HG03045 (cell line): ENCODE measurements at regions not wholly inside any gene's neighbourhood (a gene's known extent, or its start where the extent isn't known, plus 50 kb on each side); places are given as distances from the start of the nearest gene placed in this dataset.
"Not testable (repeated sequence)": the region's sequence is repeated elsewhere in the genome, so short reads cannot be mapped to it uniquely, and the experiment has no call there.

Source experiments
- ATAC-seq: cut with Tn5 transposase; IDR thresholded peaks from one replicate; pipeline ENCODE4 v1.9.1; 2021; ENCODE audit warnings: mild to moderate bottlenecking, moderate library complexity; ENCODE audit not compliant: unreplicated experiment

DNA sequence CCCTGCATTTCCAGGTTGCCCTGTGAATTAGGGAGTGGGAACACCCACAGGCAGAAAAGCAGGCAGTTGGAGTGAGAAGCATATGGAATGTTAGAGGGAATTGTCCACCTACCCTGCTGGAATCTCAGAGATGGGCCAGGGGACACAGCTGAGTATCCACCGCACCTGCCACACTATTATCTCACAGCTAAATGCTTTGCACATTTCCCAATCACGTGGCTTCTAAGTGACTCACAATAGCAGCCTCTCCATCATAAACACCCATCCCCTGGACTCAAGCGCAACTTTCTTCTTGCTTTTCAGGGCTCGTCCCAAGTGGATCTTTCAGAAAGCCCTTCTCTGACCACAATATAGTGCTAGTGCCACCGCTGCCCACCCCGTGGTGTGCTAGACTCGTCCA is 389.0 kb upstream of the LMCD1 start:
- no peak for ATAC-seq

DNA sequence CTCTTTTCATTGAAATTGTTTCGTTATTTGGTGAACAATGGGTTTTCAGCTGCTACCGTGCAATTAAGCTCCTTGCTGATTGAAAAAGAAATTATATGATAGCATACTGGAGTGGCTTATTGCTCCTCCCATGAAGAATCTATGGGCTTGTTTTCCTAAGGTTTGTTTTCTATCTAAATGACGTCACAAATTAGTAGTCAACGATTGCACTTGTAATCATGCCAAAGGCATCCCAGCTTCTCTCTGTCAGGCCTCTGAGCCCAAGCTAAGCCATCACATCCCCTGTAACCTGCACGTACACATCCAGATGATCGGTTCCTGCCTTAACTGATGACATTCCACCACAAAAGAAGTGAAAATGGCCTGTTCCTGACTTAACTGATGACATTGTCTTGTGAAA is 388.0 kb upstream of the LMCD1 start:
- no peak for ATAC-seq

DNA sequence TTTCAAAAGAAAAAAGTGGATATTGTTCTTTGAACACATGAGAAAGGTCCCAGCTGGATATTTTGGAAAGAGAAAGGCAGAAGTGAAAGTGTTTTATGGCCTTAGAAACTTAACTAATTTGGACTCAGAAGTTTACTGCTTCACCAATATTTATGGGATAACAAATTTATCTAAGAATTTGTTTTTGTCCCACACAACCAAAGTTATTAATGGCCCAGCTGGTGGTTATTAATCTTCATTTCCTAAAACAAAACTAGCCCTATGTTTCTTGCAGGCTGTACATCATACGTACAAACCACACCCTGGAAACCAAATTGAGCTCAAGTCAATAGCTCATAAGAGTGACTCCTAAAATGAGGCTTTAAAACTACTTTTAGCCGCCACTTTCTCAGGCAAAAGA is 372.9 kb upstream of the LMCD1 start:
- no peak for ATAC-seq

DNA sequence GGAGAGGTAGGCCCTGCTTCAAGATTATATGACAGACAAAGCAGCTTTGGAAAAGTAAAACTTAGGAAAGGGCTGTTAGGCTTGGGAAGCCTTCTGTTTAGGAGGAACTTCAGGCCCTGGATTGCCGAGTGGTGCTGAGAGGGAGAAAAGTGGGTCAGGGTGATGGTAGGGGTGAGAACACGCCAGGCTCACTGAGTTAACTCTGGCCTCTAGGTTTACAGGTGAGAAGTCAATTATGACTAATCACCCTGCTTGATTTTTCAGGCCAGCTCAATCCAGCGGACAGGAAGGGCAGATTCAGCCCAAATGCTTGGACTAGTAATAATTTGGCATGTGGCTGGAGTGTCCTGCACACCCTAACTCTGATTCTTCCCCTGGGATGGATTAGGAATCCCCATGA is 365.1 kb upstream of the LMCD1 start:
- no peak for ATAC-seq

DNA sequence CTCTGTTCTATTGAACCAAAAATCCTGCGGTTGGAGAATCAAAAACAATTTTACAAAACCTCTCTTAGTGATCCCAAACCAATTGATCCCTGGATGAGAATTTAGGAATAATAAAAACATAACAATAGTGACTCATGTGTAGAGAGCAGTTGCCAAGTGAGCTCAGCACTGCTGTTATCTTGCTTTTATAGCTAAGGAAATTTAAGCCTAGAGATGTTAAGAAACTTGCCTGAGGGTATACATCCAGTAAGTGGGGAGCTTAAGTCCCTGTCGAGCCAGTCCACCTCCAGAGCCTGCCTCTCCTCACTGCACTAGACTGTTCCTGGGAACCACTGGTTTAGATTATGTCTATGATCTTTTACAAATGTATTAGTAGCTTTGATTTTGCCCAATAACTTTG is 358.4 kb upstream of the LMCD1 start:
- ATAC-seq: no peak

DNA sequence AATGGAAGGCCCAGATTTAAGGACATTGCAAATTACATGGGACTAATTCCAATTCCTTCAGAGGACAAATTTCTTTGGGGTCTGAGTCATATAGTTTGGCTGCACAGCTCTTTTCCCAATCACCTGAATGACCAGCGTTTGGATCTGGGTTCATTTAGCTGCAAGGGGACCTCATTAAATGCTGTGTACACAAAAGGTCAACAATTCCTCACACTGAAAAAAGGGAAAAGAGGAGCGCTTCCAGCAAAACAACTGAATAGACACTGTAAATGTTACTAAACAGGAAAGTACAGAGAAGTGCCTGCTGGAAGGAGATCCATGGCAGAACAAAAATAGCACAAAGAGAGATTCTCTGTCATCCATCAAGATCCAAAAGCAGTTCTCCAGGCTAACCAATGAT is 356.0 kb upstream of the LMCD1 start:
- no peak for ATAC-seq

DNA sequence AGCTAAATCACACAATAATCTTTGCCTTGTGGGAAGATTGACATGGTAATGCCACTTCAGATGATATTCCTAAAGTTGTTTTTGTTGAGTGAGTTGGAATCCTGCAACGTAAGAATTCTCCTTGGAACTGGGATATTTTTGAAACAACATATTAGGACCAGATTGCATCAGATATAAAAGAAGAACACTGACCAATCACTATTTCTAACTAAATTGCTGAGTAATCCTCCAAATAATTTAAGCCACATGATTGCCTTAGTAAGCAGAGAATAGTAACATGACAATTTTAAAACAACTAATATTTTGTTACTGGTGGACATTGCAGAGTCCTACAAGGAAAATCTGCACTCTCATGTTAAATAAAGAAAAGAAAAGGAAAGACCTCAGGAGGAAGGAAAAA is 353.9 kb upstream of the LMCD1 start:
- no peak for ATAC-seq

DNA sequence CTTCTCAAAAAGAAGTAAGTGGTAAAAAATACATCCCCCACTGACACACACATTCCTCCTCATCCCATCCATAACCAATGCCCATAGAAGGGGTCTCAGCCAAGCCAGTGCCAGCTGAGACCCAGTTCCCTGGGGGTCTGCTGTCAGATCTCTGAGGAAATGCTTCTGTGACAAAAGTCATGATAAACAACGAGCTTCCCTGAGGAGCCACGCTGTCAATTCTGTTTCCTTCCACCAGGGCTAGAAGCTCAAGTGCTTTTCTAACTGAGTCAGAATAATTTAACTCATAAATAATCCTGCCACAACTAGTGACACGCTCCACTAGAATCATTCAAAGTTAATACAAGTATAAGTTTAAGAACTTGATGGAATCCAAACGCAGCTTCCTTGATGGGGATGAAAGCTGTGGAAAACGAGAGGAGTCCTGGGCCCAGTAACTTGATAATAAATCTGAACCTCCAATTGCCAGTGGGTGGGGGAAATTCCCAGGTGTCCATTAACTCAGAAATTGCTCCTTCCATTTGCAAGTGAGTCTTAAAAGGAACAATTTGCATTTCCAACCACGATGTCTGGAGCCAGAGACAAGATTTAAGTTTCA is 348.7 kb upstream of the LMCD1 start:
- no peak for ATAC-seq

DNA sequence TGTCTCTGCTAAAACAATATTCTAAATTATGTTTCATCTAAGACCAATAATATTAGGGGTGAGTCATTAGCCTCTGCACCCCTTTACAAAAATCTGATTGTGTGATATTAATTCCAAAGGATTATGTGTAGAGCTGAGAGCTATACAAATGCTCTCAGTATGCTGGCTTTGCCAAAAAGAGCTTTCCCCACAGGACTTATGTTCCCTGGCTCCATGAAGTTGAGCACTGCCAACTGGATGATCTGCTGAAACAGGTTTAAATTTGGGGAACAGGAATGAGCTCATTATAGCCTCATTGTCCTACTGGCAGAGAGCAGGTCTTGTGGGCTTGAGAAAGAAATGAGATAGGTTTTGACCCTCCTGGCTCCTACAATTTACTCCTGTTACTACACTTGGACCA is 347.8 kb upstream of the LMCD1 start:
- ATAC-seq: no peak

DNA sequence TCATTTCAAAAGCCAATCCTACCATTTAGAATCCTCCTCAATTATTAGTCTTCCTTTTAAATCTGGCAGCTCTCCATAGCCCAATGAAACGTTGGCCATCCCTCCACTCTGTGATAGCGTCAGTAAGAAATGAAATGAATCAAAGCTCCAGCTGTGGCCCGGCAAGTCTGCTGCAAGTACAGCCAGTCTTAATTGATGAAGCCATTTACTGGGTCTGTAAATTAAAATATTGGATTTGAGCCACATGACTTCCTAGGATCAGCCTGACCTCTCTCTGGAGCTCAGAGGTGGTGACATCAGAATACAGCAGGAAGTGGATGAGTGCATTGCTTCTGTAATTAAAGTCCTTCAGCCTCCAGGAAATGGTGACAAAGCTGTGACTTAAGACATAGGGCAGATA is 347.0 kb upstream of the LMCD1 start:
- no peak for ATAC-seq

DNA sequence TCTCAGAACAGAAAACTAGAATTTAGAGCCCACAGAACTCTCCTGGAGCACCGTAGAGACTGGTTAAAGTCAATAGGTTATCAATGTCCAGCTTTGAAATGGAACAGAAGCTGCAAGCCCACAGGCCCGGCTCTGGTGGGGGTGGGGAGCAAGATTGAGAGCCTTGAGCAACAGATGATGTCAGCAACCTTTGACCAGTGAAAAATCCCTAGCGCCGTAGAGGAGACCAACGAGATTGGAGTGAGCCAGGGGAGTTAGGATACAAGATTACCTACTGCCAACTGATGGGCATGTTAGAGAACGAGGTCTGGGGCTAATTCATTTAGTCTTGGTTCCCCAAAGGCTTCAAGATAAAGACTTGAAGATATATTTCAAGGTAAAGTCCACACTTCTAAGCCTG is 345.5 kb upstream of the LMCD1 start:
- no peak for ATAC-seq

DNA sequence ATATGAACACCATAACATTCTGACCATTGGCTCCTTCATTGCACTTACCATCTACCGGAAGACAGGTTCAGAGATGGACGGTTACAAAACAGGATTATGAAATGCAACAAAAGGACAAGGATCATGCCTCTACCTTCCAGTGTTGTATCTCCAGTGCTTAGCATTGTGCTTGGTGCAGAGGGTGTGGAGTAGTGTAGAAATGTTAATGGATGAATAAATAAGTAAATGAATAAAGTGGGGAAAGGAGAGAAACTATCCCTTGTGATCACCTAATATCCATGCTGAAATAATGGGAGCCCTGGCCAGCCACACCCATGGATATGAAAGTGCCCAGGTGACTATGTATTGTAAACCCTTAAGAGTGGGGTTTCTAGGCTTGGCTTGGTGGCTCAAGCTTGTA is 344.8 kb upstream of the LMCD1 start:
- ATAC-seq: no peak

DNA sequence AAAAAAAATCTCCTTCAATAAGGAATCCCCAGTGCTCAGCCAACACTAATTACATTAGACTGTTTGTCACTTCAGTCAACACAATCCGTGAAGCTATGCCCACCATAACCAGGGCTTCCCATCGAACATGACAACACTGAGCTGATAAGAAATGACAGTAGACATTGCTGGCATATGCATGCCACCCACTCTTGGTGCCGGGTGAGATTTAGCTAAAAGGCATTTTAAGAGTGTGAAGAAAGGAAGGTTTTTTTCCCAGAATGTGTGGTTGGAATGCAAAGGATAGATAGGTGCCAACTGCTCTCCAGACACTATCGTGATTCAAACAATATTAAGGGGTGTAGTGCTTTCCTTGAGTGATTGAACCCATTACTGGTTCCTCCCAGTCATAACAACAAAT is 344.0 kb upstream of the LMCD1 start:
- ATAC-seq: no peak

DNA sequence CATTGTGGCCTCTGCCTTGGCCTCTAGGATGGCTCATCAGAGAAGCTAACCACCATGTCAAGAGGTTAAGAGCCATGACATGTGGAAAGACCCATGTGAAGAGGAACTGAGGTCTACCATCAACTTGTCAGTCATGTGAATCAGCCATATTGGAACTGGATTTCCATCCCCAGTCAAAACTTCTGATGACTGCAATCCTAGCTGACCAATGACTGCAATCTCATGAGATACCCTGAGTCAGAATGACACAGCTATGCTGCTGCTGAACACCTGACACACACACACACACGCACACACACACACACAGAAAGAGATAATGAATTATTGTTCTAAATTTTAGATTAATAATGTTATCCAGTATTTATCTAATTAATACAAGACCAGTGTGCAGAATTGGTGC is 337.5 kb upstream of the LMCD1 start:
- no peak for ATAC-seq

DNA sequence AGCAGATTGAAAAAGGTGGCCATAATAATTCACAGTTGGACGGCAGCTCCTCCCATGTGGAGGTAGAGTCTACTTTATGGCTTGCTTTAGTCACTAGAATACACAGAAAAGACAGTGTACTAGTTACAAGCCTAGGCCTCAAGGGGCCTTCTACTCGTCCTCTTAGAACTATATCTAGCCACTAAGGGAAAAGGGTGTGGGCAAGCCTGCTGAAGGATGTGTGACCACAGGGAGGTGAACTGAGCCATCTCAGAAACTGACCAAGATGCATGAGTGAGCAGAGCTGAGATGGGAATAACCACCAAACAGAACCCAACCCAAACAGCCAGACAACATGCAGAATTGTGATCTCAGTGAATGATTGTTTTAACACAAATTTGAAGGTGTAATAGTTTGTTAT is 335.6 kb upstream of the LMCD1 start:
- ATAC-seq: no peak

DNA sequence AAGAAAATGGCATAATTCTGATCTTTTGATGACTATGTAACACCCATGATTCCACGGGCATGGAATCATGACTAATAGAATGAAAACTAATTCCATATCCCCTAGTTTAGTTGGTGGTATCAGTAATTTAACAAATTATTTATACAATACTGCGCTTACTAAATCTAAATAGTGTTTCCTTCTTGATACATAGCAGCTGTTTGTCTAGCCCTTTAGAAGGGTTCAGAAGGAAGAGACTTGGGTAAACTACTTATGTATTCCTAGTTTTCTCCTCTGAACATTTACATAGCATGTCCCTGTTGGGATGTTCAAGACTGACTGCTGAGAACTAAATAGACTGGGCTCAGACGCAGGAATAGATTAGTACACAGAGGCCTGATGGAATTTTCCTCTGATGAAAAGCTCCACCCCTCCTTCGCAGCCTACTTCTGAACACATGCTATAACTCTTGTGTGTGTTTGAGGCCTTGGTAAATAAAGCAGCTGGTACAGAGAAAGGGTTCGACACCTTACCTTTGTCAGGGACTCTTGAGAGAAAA is 330.6 kb upstream of the LMCD1 start:
- ATAC-seq: no peak

DNA sequence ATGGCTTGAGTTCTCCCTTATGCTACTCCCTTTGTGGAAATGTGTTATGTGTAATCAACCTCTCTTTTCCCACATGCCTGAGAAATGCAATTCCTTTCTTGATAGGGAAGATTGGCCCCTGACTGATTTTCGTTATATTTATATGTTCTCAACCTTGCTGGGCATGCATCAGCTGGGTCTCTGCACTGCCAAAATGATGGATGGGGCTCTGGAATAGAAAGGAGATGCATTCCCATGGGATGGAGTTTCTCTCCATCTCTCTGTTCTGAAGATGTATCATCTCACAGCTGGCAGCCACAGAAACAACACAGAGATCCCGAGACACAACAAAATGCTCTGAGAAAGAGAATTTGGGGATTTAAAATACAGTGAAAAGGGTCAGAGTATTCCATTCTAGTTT is 327.7 kb upstream of the LMCD1 start:
- ATAC-seq: no peak

DNA sequence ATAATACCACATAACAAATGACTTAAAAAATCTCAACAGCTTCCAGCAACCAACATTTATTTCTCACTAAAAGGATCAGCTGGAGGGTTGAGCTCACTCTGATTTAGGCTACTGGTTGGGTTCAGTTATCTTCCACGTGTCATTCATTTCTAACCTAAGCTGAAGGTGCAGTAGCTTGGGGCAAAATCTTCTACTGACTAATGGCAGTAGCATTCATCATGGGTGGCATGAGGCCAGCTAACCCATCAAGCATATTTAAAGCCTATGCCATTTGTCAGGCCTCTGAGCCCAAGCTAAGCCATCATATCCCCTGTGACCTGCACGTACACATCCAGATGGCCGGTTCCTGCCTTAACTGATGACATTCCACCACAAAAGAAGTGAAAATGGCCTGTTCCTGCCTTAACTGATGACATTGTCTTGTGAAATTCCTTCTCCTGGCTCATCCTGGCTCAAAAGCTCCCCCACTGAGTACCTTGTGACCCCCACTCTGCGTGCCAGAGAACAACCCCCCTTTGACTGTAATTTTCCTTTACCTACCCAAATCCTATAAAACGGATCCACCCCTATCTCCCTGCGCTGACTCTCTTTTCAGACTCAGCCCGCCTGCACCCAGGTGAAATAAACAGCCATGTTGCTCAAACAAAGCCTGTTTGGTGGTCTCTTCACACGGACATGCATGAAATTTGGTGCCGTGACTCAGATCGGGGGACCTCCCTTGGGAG is 324.7 kb upstream of the LMCD1 start:
- not testable (repeated sequence) for ATAC-seq

DNA sequence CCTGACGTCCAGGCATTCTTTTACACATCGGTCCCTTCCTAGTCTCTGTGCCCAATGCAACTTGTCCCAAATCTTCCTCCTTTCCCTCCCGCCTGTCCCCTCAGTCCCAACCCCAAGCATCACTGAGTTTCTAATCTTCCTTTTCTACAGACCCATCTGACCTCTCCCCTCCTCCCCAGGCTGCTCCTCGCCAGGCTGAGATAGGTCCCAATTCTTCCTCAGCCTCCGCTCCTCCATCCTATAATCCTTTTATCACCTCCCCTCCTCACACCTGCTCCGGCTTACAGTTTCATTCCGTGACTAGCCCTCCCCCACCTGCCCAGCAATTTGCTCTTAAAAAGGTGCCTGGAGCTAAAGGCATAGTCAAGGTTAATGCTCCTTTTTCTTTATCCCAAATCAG is 323.1 kb upstream of the LMCD1 start:
- ATAC-seq: not testable (repeated sequence)

DNA sequence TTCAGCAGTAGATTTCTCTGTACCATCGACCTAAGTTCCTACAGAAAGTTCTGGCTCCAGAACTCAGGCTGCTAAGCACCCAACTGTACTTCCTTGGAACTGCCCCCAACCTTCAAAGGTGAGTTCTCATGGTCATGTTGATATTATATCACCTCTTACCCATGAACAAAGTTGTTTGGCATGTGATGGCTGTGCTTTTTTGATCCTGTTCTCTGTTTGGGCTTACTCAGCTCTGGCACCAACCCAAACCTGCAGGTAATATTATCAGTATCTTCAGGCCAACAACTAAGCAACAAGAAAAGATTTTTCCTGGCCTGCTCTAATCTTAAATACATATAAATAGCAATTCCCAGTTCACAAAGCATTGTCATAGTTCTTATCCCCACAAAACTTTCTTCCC is 318.7 kb upstream of the LMCD1 start:
- ATAC-seq: no peak

DNA sequence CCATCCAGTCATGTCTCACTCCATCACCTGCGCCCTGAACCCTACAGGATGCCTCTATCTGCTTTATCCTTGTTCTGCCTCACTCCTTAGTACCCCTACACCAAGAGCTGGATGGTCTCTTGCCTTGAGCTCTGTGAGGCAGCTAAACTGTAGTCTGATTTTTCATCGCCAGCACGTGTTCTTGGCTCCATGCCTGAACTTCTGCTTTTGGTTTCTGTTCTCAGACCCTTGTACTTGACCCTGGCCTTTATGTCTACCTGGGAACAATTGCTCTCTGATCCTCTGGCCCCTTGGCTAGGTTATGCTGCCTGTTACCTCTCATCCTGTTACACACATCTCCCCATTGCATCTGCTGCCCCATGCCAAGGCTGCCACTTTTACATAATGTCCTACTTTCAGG is 318.0 kb upstream of the LMCD1 start:
- no peak for ATAC-seq

DNA sequence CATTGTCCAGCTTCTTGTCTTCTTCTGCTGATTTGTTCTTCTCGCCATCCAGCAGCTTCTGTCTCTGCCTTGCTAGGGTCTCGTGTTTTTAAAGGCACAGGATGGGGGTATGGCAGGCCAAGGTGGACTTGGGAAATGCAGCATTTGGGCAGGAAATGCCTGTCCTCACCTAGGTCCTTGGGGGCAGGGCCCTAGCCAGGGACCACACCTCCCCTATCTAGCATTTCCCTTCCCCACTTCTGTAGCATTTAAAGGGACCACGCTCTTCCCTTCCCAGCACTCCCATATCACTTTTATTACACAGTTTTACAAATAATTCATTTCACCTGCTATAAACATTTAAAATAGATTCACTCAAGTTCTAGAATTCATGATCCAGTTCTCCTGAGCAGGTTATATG is 315.4 kb upstream of the LMCD1 start:
- no peak for ATAC-seq

DNA sequence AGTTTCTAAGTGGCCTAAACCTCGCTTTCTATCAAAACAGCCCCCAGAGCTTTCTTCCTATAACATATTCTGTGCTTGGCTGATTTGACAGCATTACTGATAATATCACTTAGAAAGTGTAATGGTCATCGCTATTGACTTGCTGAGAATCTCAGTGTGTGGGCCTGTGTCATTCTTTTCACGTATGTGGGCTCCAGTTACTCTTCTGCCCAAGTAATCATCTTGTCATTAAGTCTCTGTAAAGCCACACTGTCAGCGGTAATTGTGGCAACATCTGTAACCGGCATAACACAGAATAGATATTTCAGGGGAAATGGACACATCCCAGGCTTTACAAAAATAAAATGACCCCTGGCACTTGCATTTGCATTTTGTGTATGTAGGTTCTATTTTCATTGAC is 313.6 kb upstream of the LMCD1 start:
- ATAC-seq: no peak
